Body of pancreas (tissue), 4 donors: ENCODE measurements at regions not wholly inside any gene's neighbourhood (a gene's known extent, or its start where the extent isn't known, plus 50 kb on each side); places are given as distances from the start of the nearest gene placed in this dataset.

ENCODE experiments used
- ATAC-seq: fragments of 150-250 bp; one replicate; pipeline ENCODE4 v1.9.1; 2016
- DNase-seq, 4 donors: peaks; one replicate each; pipeline ENCODE4 v3.0.0-alpha.2; 2019
- H3K27ac ChIP-seq, 4 donors: fragments of 200-600 bp; sonication (generic); 1 replicate in 3 of 4; 2 replicates in 1 of 4; pipeline versions ENCODE4 v1.5.1 to v1.6.1; 2016 to 2019; ENCODE audit warnings: mild to moderate bottlenecking in 1 of 4, mixed read lengths in 1 of 4, moderate library complexity in 1 of 4
- H3K27me3 ChIP-seq, 2 donors: fragments of 200-600 bp; sonication (generic); one replicate each; pipeline ENCODE4 v1.6.0; 2016; ENCODE audit warnings: mild to moderate bottlenecking in 1 of 2
- H3K36me3 ChIP-seq, 2 donors: fragments of 200-600 bp; sonication (generic); replicated peaks in 1 of 2; 2 replicates each; pipeline ENCODE4 v1.5.1; 2016; ENCODE audit warnings: low read depth in 2 of 2; ENCODE audit not compliant: insufficient read depth in 1 of 2
- H3K4me1 ChIP-seq: fragments of 200-600 bp; sonication (generic); one replicate; pipeline ENCODE4 v1.6.0; 2016
- H3K4me3 ChIP-seq, 2 donors: fragments of 200-600 bp; sonication (generic); 1 replicate in 1 of 2; 2 replicates in 1 of 2; pipeline ENCODE4 v1.5.1; 2016 to 2019
- H3K9me3 ChIP-seq, 3 donors: fragments of 200-600 bp; sonication (generic); 1 replicate in 2 of 3; 2 replicates in 1 of 3; pipeline ENCODE4 v1.5.1; 2016
- CTCF ChIP-seq, 7 experiments: fragments of 450-650 bp in 4 of 7; fragments of 200-600 bp in 3 of 7; sonication (generic) in 3 of 7; IDR thresholded peaks; one replicate each; pipeline ENCODE4 v1.5.1; 2016 to 2019; ENCODE audit warnings: antibody characterized with exemption in 7 of 7
- POLR2A ChIP-seq, 3 donors: fragments of 450-650 bp; IDR thresholded peaks; one replicate each; pipeline ENCODE4 v1.6.1; 2016; ENCODE audit warnings: antibody characterized with exemption in 3 of 3, mild to moderate bottlenecking in 2 of 3
- WGBS, 2 donors: methylation state at CpG; one replicate each; pipeline ENCODE4 v1.1.5; 2017; 5-methylcytosine and 5-hydroxymethylcytosine counted together
- intact Hi-C: fragments of 100-400 bp; cut with DNase I; formaldehyde crosslinking; loops from one replicate; pipeline ENCODE4 v1.15.1; 2023

DNA sequence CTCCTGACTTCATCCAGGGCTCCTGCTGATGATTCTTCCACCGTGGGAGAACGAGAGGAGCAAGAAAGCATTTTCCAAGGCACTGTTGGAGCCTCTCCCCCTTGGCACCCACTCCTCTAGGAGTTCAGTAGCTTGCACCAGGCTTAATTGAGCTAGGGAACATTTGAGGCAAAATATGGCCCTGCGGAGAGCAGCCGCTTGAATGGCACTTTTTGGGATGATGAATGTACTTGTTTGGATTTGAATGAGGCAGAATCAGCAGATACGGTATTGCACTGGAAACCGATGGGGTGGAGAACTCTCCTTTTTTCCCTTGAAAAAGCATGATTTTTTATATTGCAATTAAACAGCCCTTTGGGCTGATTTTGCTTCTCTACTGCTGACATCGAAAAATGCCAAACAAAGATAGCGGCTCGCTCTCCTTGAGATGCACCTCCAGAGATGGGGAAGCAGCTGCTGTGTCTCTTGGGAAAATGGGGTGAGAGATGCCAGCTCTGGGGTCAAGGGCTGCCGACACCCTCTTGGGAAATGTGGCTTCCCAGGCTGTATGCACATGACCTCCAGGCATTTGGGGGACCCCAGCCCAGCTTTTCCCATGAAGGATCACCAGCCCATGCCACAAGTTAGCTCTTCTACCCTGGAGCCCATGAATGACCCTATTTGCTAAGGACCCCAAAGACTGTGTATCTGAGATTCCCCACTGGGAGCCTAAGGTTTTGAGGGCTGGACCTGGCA is 55.4 kb upstream of the LRP8 start:
- 74 to 75% methylated on average over 10 of the region's 10 CpGs for WGBS, 2 donors
- Histone ChIP-seq H3K4me3 (no peak overlapping the region), H3K4me1 (no peaks in the 10 kb centered on the region), H3K27me3 (no peaks in the 10 kb centered on the region), H3K27ac (no peak overlapping the region), H3K9me3 (no peaks in the 10 kb centered on the region), H3K36me3 (no peaks in the 10 kb centered on the region)
- no peak for TF ChIP-seq CTCF (IDR thresholded peaks at IDR 0.05)
- no peak for TF ChIP-seq POLR2A (IDR thresholded peaks at IDR 0.05)
- intact Hi-C loops = no loop called here
- no peak for DNase-seq
- no peak for ATAC-seq

DNA sequence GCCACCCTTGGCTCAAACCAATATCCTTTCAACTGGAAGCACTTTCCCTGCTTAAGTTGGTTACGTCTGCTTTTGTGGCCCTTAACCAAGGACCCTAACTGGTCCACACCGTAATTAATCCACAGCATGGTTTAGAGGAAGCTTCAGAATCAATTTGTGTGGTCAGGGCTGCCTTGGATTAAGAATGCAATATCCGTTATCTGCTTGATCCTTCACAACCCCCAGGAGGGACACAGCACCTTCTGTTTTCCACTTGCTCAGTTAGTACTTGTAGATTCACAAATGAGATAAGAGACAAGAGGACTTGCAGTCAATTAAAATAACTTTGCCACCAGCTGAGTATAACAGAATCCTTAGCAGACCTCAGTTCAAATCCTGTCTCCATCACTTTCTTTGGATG is 56.9 kb upstream of the LRP8 start:
- no peaks in the 10 kb centered on the region for H3K4me1 ChIP-seq
- ATAC-seq (no peak), DNase-seq (no peak)
- no peaks in the 10 kb centered on the region for H3K36me3 ChIP-seq
- no peak overlapping the region for H3K27ac ChIP-seq
- H3K27me3 ChIP-seq = no peaks in the 10 kb centered on the region
- H3K4me3 ChIP-seq = no peak overlapping the region
- WGBS, 2 donors = 69 to 84% methylated on average over 2 to 3 of the region's 3 CpGs
- no peak for TF ChIP-seq POLR2A (IDR thresholded peaks at IDR 0.05)
- no peak for TF ChIP-seq CTCF (IDR thresholded peaks at IDR 0.05)
- no peaks in the 10 kb centered on the region for H3K9me3 ChIP-seq
- intact Hi-C loops = no loop called here

GRCh38 chr1:53385276-53386225 is 57.7 kb upstream of the LRP8 start:
- no peaks in the 10 kb centered on the region for H3K9me3 ChIP-seq
- H3K27ac ChIP-seq = no peak overlapping the region
- no peaks in the 10 kb centered on the region for H3K4me1 ChIP-seq
- 61 to 66% methylated on average over 11 of the region's 11 CpGs for WGBS, 2 donors
- no peaks in the 10 kb centered on the region for H3K27me3 ChIP-seq
- intact Hi-C loops = no loop called here
- TF ChIP-seq POLR2A (IDR thresholded peaks at IDR 0.05) = no peak
- no peak for TF ChIP-seq CTCF (IDR thresholded peaks at IDR 0.05)
- no peak overlapping the region for H3K4me3 ChIP-seq
- DNase-seq (no peak), ATAC-seq (no peak)
- H3K36me3 ChIP-seq = no peaks in the 10 kb centered on the region

DNA sequence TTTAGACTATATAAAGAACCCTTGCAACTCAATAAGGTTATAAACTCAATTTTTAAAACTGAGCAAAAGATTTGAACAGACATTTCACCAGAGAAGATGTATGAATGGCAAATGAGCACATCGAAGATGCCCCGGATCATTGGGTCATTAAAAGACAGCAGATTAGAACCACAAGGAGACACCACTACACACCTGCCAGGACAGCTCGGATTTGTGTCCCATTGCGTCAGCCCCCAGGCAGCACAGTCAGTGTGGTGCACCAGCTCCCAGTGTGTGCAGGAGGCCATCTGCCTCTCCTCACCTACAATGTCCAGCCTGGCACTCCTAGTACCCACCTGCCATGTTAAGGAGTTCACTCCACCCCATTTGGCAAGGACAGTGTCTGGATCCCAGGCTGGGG is 61.1 kb upstream of the LRP8 start:
- H3K27me3 ChIP-seq = no peaks in the 10 kb centered on the region
- intact Hi-C loops = no loop called here
- no peaks in the 10 kb centered on the region for H3K4me1 ChIP-seq
- WGBS, 2 donors = 80 to 86% methylated on average over 4 of the region's 4 CpGs
- ATAC-seq (no peak), DNase-seq (no peak)
- no peak overlapping the region for H3K27ac ChIP-seq
- TF ChIP-seq CTCF (IDR thresholded peaks at IDR 0.05) (no peak), POLR2A (IDR thresholded peaks at IDR 0.05) (no peak)
- no peaks in the 10 kb centered on the region for H3K9me3 ChIP-seq
- no peak overlapping the region for H3K4me3 ChIP-seq
- no peaks in the 10 kb centered on the region for H3K36me3 ChIP-seq
